GM12801 (cell line): ENCODE measurements at regions not wholly inside any gene's neighbourhood (a gene's known extent, or its start where the extent isn't known, plus 50 kb on each side); places are given as distances from the start of the nearest gene placed in this dataset.

Experiments used
- TF ChIP-seq, protein P1 (sequence below): IDR thresholded peaks from one replicate; pipeline ENCODE4 v1.5.1; 2011; ENCODE audit warnings: control low read depth; ENCODE audit not compliant: insufficient read length; ENCODE audit errors: extremely low read depth

- TF ChIP-seq, protein P1, sequence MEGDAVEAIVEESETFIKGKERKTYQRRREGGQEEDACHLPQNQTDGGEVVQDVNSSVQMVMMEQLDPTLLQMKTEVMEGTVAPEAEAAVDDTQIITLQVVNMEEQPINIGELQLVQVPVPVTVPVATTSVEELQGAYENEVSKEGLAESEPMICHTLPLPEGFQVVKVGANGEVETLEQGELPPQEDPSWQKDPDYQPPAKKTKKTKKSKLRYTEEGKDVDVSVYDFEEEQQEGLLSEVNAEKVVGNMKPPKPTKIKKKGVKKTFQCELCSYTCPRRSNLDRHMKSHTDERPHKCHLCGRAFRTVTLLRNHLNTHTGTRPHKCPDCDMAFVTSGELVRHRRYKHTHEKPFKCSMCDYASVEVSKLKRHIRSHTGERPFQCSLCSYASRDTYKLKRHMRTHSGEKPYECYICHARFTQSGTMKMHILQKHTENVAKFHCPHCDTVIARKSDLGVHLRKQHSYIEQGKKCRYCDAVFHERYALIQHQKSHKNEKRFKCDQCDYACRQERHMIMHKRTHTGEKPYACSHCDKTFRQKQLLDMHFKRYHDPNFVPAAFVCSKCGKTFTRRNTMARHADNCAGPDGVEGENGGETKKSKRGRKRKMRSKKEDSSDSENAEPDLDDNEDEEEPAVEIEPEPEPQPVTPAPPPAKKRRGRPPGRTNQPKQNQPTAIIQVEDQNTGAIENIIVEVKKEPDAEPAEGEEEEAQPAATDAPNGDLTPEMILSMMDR: no peak
These were observed 83.9 kb upstream of the FAM241A start for GRCh38 chr4:112061207-112061817.

DNA sequence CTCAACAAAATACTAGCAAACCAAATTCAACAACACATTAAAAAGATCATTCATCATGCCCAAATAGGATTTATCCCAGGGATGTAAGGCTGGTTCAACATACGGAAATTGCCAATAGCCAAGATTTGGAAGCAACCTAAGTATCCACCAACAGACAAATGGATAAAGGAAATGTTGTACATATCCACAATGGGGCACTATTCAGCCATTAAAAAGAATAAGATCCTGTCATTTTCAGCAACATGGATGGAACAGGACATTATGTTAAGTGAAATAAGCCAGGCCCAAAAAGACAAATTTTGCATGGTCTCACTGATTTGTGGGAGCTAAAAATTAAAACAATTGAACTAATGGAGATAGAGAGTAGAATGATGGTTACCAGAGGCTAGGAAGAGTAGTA, 82.0 kb upstream of the FAM241A start:
- TF ChIP-seq, protein P1: no peak

DNA sequence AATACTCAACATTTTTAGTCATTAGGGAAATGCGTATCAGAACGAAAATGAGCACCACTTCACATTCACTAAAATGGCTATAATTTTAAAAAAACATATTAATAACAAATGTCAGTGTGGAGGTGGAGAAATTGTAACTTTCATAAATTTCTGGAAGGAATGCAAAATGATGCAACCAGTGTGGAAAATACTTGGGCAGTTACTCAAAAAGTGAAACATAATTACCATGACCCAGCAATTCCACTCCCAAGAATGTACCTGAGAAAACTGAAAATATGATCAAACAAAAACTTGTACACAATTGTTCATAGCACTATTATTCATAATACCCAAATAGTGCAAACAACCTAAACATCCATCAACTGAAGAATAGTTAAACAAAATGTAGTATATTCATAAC, 76.1 kb upstream of the FAM241A start:
- TF ChIP-seq, protein P1: no peak

GRCh38 chr4:112073181-112073580, 72.1 kb upstream of the FAM241A start:
- TF ChIP-seq, protein P1: no peak

DNA sequence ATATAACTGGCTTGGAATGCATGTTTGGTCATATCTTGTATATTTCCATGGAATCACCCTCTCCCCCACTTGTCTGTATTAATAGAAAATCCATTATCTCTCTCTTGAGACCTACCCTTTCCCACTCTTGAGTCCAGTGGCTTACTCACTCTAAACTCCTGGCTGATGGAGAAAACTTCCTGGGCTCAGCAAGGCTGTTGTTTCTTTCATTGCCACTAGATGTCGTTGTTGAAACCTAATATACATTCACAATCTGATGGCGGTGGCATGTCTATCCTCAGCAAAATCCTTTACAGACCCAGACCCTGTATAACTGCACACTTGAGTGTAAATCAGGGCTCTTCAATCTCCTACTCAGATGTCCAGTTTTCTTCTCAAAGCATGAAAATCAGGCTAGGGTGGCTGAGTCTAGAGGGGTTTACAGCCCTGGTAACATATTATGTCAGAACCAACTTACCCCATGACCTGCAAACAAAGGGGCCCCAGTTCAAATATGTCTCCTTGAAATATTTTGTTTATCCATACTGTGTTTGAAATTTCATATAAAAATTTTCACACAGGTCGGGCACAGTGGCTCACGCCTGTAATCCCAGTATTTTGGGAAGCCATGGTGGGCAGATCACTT, 70.0 kb upstream of the FAM241A start:
- TF ChIP-seq, protein P1: no peak

DNA sequence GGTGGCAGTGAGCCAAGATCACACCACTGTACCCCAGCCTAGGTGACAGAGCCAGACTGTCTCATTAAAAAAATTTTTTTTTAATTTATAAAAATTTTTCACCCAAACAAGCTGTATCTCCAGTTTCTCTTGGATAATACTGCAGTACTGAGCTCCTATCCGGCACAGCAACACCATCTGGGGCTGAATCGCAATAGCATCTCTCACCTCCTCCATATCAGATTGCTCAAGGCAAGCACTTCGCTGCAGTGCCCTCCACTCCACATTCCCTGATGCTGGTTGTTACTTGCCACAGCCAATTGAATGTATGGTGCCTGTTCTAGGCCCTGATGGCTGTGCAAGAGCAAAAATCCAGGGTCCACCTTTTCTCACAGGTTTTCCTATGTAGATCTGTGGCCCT, 69.3 kb upstream of the FAM241A start:
- TF ChIP-seq, protein P1: no peak

GRCh38 chr4:112076919-112077608, 68.2 kb upstream of the FAM241A start:
- TF ChIP-seq, protein P1: no peak
